ENCODE measurements at regions not wholly inside any gene's neighbourhood (a gene's known extent, or its start where the extent isn't known, plus 50 kb on each side); places are given as distances from the start of the nearest gene placed in this dataset.

DNA sequence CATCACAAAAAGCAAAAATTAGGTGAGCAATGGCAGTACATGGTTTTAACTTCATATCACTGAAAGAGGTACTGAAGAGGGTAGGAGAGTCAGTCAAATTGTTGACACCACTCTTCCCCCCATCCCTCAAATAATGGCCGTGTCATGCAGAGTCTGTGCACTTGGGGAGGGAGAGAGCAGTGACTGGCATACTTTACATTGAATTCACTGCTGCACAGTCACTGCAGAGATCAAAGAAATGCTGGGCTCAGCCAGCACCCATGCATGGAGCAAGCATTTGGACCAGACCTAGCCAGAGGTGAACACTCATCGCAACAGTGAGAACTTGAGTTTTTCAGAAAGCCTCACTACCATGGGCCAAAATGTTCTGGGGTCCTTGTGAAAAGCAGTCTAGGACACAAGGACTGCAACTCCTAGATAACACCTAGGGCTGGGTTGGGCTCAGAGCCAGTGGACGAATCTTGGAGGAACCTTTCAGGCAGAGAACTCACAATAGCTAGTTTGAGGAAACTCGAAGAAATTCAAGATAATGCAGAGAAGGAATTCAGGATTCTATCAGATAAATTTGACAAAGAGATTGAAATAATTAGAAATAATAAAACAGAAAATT is 112.9 kb downstream of the NR4A2 start:
- TF ChIP-seq, protein P1, sequence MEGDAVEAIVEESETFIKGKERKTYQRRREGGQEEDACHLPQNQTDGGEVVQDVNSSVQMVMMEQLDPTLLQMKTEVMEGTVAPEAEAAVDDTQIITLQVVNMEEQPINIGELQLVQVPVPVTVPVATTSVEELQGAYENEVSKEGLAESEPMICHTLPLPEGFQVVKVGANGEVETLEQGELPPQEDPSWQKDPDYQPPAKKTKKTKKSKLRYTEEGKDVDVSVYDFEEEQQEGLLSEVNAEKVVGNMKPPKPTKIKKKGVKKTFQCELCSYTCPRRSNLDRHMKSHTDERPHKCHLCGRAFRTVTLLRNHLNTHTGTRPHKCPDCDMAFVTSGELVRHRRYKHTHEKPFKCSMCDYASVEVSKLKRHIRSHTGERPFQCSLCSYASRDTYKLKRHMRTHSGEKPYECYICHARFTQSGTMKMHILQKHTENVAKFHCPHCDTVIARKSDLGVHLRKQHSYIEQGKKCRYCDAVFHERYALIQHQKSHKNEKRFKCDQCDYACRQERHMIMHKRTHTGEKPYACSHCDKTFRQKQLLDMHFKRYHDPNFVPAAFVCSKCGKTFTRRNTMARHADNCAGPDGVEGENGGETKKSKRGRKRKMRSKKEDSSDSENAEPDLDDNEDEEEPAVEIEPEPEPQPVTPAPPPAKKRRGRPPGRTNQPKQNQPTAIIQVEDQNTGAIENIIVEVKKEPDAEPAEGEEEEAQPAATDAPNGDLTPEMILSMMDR (IDR thresholded peaks at IDR 0.05), result no peak
- no peak for TF ChIP-seq POLR2A (IDR thresholded peaks at IDR 0.05)
- TF ChIP-seq POLR2AphosphoS5 (IDR thresholded peaks at IDR 0.05), result no peak
- no peak for TF ChIP-seq EP300 (IDR thresholded peaks at IDR 0.05)
